Thyroid gland (tissue), 4 donors: ENCODE measurements at regions not wholly inside any gene's neighbourhood (a gene's known extent, or its start where the extent isn't known, plus 50 kb on each side); places are given as distances from the start of the nearest gene placed in this dataset.

ENCODE experiments used
- DNase-seq, 2 donors: peaks; one replicate each; pipeline ENCODE4 v3.0.0-alpha.2; 2019
- H3K27ac ChIP-seq, 3 donors: fragments of 200-600 bp; sonication (generic); 1 replicate in 2 of 3; 2 replicates in 1 of 3; pipeline ENCODE4 v1.5.1; 2016 to 2019; ENCODE audit warnings: mild to moderate bottlenecking in 1 of 3, moderate library complexity in 1 of 3
- H3K27me3 ChIP-seq: fragments of 200-600 bp; sonication (generic); one replicate; pipeline ENCODE4 v1.5.1; 2019
- H3K36me3 ChIP-seq, 2 donors: fragments of 200-600 bp; sonication (generic); one replicate each; pipeline ENCODE4 v1.5.1; 2016 to 2019
- H3K4me1 ChIP-seq, 2 donors: fragments of 200-600 bp; sonication (generic); one replicate each; pipeline ENCODE4 v1.5.1; 2017 to 2019
- H3K4me3 ChIP-seq, 3 donors: fragments of 200-600 bp; sonication (generic); replicated peaks in 1 of 3; 1 replicate in 2 of 3; 2 replicates in 1 of 3; pipeline ENCODE4 v1.5.1; 2016; ENCODE audit warnings: mild to moderate bottlenecking in 1 of 3
- H3K9me3 ChIP-seq: fragments of 200-600 bp; sonication (generic); one replicate; pipeline ENCODE4 v1.5.1; 2017
- POLR2A ChIP-seq, 2 donors: fragments of 450-650 bp; IDR thresholded peaks; one replicate each; pipeline ENCODE4 v1.6.1; 2017; ENCODE audit warnings: antibody characterized with exemption in 2 of 2, mild to moderate bottlenecking in 2 of 2, moderate library complexity in 1 of 2
- WGBS, 2 donors: methylation state at CpG; one replicate each; pipeline ENCODE4 v1.1.5; 2017; 5-methylcytosine and 5-hydroxymethylcytosine counted together
- intact Hi-C: fragments of 100-400 bp; cut with DNase I; formaldehyde crosslinking; loops from one replicate; pipeline ENCODE4 v1.15.1; 2023
- TF ChIP-seq, protein P1 (sequence below), 6 experiments: fragments of 200-600 bp in 3 of 6; fragments of 450-650 bp in 3 of 6; sonication (generic) in 3 of 6; IDR thresholded peaks; one replicate each; pipeline ENCODE4 v1.5.1; 2016 to 2019; ENCODE audit warnings: antibody characterized with exemption in 6 of 6, mild to moderate bottlenecking in 2 of 6, inconsistent platforms in 1 of 6, moderate library complexity in 1 of 6

DNA sequence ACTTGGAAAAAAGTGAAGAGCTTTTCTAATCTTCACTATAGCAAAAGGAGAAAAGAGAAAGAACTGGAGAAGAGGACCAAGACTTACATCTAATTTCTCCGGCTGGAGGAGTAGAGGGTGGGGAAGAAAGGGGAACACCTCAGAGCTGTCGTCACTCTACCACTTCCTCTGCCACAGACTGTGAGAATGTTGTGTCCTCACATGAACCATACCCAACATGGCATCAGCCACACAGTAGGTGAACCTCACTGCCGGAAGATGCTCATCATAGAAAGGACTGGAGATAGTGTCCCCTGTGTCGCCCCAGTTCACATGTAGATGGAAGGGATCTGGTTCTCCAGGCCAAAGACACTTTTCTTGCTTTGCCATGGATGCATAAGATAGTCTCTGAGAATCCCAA is 604.4 kb upstream of the NOX3 start:
- Histone ChIP-seq H3K4me1 (no peaks in the 10 kb centered on the region), H3K4me3 (no peak overlapping the region), H3K27ac (no peak overlapping the region), H3K9me3 (no peaks in the 10 kb centered on the region), H3K27me3 (no peaks in the 10 kb centered on the region), H3K36me3 (no peaks in the 10 kb centered on the region)
- intact Hi-C loops: no loop called here
- no peak for DNase-seq
- 92 to 95% methylated on average over 4 of the region's 4 CpGs for WGBS, 2 donors
- no peak for TF ChIP-seq POLR2A (IDR thresholded peaks at IDR 0.05)
- TF ChIP-seq, protein P1, sequence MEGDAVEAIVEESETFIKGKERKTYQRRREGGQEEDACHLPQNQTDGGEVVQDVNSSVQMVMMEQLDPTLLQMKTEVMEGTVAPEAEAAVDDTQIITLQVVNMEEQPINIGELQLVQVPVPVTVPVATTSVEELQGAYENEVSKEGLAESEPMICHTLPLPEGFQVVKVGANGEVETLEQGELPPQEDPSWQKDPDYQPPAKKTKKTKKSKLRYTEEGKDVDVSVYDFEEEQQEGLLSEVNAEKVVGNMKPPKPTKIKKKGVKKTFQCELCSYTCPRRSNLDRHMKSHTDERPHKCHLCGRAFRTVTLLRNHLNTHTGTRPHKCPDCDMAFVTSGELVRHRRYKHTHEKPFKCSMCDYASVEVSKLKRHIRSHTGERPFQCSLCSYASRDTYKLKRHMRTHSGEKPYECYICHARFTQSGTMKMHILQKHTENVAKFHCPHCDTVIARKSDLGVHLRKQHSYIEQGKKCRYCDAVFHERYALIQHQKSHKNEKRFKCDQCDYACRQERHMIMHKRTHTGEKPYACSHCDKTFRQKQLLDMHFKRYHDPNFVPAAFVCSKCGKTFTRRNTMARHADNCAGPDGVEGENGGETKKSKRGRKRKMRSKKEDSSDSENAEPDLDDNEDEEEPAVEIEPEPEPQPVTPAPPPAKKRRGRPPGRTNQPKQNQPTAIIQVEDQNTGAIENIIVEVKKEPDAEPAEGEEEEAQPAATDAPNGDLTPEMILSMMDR (IDR thresholded peaks at IDR 0.05): no peak

- intact Hi-C loops: no loop called here
- DNase-seq: no peak
- Histone ChIP-seq H3K36me3 (no peaks in the 10 kb centered on the region), H3K4me3 (no peak overlapping the region), H3K9me3 (no peaks in the 10 kb centered on the region), H3K4me1 (no peaks in the 10 kb centered on the region), H3K27ac (no peak overlapping the region), H3K27me3 (no peaks in the 10 kb centered on the region)
- WGBS, 2 donors: 79 to 91% methylated on average over 2 of the region's 2 CpGs
- TF ChIP-seq POLR2A (IDR thresholded peaks at IDR 0.05): no peak
- TF ChIP-seq, protein P1 (IDR thresholded peaks at IDR 0.05): no peak
Observed at GRCh38 chr6:156058356-156058755, 602.7 kb upstream of the NOX3 start.

GRCh38 chr6:156057869-156058268 is 602.2 kb upstream of the NOX3 start:
- WGBS, 2 donors: 69 to 84% methylated on average over 5 of the region's 5 CpGs
- no peak for DNase-seq
- Histone ChIP-seq H3K9me3 (no peaks in the 10 kb centered on the region), H3K36me3 (no peaks in the 10 kb centered on the region), H3K4me1 (no peaks in the 10 kb centered on the region), H3K27me3 (no peaks in the 10 kb centered on the region), H3K27ac (no peak overlapping the region), H3K4me3 (no peak overlapping the region)
- no peak for TF ChIP-seq POLR2A (IDR thresholded peaks at IDR 0.05)
- TF ChIP-seq, protein P1 (IDR thresholded peaks at IDR 0.05): no peak
- intact Hi-C loops: no loop called here

DNA sequence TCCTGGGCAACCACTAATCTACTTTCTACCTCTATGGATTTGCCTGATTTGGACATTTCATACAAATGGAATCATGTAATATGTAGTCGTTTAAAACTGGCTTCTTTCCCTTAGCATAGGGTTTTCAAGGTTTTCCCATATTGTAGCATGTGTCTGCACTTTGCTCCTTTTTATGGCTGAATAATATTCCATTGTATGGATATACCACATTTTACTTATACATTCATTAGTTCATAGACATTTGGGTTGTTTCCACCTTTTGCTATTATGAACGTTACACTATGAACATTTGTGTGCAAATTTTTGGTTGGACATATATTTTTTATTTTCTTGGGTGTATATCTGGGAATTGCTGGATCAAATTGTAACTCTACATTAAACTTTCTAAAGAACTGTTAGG is 600.4 kb upstream of the NOX3 start:
- Histone ChIP-seq H3K4me1 (no peaks in the 10 kb centered on the region), H3K27ac (no peak overlapping the region), H3K9me3 (no peaks in the 10 kb centered on the region), H3K27me3 (no peaks in the 10 kb centered on the region), H3K4me3 (no peak overlapping the region), H3K36me3 (no peaks in the 10 kb centered on the region)
- WGBS, 2 donors: 89 to 94% methylated on average over 2 of the region's 2 CpGs
- intact Hi-C loops: no loop called here
- TF ChIP-seq, protein P1 (IDR thresholded peaks at IDR 0.05): no peak
- TF ChIP-seq POLR2A (IDR thresholded peaks at IDR 0.05): no peak
- no peak for DNase-seq

- no peak for DNase-seq
- no peaks in the 10 kb centered on the region for H3K36me3 ChIP-seq
- H3K4me3 ChIP-seq: no peak overlapping the region
- no peak for TF ChIP-seq POLR2A (IDR thresholded peaks at IDR 0.05)
- TF ChIP-seq, protein P1 (IDR thresholded peaks at IDR 0.05): no peak
- H3K27me3 ChIP-seq: no peaks in the 10 kb centered on the region
- no peak overlapping the region for H3K27ac ChIP-seq
- no peaks in the 10 kb centered on the region for H3K4me1 ChIP-seq
- WGBS, 2 donors: 94 to 95% methylated on average over 13 of the region's 13 CpGs
- no peaks in the 10 kb centered on the region for H3K9me3 ChIP-seq
- intact Hi-C loops: no loop called here
Observed at GRCh38 chr6:156053626-156054025, 598.0 kb upstream of the NOX3 start.
